Iris pigment epithelial cell (primary cell): ENCODE measurements at regions not wholly inside any gene's neighbourhood (a gene's known extent, or its start where the extent isn't known, plus 50 kb on each side); places are given as distances from the start of the nearest gene placed in this dataset.

Source experiments
- DNase-seq: peaks from one replicate; pipeline ENCODE4 v3.0.0-alpha.2; 2011; ENCODE audit warnings: low read depth

DNA sequence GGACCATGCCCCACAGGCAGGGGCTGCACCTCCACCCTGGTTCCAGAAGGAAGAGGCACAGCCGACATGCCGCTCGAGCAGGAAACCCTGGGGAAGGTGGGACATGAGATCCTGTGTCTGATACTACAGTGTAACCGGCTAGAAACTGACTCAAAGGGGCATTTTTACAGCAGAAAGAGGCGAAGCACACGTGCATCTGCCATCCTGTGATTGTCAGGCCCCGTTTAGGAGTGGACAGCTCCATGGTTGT, 62.7 kb downstream of the SIK1 start:
- no peak for DNase-seq

GRCh38 chr21:43363506-43364260, 63.2 kb downstream of the SIK1 start:
- no peak for DNase-seq

GRCh38 chr21:43362915-43363314, 64.0 kb downstream of the SIK1 start:
- no peak for DNase-seq

DNA sequence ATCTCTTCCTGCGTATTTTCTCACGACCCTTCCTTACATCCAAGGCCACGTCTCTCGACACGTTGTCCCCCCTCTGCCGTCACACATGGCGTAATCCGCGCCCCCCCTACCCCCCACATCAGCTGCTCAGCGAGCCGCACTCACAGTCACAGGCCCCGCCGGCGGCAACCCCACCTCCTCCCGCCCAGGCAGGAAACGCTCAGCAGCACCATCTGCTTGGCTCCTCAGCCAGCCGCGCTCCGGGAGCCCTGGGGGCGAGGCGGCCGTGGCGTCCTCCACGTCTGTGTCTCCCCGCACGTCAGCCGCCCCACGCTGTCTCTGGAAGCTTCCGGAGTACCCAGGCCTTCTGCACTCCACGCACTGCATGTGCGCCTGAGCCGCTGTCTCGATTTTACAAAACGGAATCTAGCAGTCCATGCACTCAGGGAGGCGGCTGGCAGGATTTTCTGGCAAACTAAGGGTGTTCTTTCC, 64.6 kb downstream of the SIK1 start:
- DNase-seq, result peak; percentile 68

DNA sequence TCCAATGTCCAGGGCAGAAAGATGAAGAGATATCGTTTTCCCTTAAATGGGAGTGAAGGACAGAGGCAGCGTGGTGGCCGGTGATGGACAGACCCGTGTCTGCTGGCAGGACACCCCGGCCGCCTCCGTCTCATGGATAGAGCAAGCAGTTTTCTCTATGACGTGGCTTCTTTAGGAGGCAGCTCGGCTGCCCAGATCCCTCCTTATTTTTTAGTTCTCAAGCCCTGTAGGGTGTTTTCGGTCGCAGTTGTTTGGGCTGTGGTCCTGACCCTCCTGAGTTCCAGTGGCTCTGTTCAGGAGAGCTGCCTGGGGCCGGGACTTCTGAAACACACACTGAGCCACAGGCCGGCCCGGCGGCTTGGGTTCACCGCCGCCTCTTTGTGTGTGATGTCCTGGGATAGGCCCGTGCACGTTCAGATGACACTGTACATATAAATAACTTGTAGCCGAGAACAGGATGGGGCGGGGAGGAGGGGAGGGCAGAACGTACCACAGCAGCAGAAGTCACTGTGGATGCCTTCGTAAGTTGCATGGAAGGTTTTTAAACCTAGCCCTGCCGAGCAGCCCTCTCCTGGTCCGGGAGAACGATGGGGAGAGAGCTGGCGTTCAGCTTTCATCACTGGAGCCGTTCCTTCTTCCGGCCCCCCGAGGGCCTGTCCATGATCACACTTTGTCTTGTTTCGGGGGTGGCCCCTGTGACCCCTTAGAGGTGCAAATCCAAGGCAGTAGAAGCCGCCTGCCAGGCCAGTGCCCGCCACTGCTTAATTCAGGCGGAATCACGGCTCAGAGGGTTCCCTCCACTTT, 65.2 kb downstream of the SIK1 start:
- DNase-seq, result peak; percentile 54

DNA sequence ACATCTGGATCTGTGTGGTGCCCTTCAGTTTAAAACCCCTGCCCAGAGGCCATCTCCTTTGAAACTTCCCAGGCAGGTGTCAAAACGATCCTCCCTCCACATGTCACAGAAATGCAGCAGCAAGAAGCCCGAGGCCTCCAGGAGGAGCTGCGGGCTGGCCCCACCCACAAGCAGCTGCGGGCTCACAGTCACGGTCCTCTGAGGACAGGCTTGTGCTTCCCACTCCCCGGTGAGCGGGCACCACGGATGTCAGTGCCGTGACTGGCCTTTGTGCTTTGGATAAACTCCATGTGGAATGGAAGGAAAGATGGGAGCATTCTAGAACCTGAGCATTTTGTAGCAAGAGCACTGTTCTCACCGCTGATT, 65.8 kb downstream of the SIK1 start:
- no peak for DNase-seq

- no peak for DNase-seq
Observed at GRCh38 chr21:43360441-43361126, 66.3 kb downstream of the SIK1 start.

GRCh38 chr21:43358940-43359822, 67.8 kb downstream of the SIK1 start:
- DNase-seq, result no peak

DNA sequence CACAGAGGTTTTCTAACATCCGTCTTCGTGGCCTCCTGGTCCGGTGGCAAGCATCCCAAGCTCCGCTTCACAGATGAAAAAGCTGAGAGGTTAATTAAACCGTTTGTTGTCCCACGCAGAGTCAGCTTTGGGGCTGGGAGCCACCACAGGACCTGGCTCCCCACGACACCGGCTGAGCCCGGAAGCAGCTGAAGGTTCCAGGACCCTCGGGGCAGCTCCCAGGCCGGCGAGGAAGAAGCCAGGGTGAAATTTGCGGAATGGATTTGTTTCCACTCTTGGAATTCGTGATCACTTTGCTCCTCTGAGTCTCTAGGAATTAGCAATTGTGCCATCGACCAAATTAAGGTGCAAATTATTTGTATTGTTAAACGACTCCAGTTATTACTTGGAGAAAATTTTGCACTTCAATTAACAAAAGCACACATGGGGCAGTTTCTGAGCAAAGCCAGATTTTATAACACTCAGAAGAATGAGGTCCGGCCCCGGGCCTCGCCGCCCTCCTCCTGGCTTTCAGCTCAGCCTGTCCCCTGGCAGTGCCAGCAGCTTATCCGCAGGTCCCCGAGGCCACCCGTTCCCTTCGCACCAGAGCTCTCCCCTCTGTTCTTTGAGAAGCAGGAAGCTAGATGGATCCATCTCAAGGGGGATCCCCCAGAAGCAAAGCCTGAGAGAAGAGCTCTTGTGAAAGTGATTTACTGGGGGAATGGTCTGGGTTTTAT, 69.1 kb downstream of the SIK1 start:
- DNase-seq, result no peak

DNA sequence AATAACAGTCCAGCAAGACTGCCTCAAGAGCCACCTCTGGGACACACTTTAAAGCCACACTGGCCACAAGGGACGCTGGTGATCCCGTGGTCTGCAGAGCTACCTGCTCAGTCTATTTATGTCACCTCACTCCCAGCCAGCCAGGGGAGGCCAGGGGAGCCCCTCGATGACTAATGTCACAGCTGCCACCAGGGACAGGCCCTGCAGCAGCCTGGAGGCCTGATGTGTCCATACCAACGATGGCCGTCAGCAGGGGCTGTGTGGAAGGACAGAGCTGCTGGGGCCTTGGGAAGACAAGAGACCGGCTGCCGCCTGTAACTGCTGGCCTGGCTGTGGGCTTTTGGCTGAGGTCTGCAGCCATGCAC, 71.0 kb downstream of the SIK1 start:
- DNase-seq, result no peak

DNA sequence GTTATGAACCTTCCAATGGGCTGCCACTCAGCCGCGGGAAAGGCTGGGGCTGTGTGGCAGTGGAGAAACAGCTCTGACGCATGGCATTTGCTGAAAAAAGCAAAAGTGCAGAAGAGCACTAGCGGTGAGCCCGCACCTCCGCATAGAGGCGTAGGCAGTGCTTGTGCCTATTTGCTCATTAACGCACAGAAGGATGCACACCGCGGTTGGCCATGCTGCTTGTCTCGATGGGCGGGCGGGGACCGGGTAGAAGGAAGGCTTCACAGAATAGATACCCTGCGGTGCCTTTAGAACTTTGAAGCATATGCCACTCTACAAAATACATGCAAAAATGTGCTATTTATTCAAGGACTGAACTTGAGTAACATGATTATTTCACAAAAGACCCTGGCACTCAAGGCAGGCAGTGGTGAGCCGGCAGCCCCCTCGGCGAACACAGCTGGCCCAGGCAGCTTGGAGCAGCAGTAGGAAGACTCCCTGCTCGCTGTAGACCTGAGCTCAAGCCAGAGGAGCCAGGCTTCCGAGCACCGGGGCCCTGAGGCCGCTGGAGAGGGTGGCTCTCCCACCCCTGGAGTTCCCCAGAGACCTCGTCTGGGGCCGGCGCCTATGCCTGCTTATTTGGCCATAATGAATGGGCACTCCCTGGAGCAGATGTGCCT, 71.5 kb downstream of the SIK1 start:
- no peak for DNase-seq

GRCh38 chr21:43354666-43355065, 72.3 kb downstream of the SIK1 start:
- no peak for DNase-seq

DNA sequence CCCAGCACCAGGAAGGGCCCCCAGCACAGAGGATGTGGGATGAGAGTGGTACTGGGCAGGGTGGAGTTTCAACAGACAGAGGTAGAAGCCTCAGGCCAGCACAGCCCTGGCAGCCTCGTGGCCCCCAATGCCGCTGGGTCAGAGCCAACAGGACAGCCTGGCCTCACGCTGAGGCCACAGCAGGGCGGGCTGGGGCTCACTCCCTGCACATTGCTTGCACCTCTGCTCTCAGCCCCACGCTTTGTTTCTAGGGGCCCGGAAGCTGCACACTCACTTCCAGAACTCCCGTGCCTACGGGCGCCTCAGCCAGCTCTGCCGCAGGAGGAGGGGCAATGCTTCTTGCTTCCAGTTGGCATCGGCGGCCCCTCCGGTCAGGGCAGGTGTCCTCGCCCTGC, 72.9 kb downstream of the SIK1 start:
- DNase-seq, result no peak

- no peak for DNase-seq
Observed at GRCh38 chr21:43353282-43354025, 73.5 kb downstream of the SIK1 start.

DNA sequence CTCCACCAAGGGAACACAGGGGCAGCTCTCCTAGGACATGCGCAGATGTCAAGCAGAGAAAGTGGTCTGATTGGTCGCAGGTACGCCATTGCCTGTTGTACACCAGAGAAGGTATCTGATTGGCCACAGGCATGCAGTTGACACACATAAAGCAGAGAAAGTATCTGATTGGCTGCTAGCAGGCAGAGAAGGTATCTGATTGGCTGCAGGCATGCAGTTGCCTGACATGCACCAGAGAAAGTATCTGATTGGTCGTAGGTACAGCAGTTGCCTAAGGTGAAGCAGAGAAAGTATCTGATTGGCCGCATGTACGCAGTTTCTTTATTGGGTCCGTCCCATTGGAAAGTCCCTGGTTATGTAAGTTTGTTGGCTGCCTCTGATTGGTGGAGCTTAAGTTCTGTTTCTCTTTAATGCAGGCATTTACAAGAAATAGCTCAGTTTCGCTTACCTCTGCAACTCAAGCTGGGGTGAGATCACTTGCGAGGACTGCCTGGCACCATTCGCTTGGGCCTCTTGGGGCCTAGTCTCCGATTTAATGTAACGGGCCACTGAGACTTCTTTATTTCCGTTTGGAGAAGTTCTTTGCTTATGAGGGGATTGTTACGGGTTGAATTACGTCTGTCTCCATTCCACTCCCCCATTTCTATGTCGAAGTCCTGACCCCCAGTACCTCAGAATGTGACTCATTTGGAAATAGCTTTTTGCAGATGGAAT, 74.2 kb downstream of the SIK1 start:
- peak; percentile 44 for DNase-seq

DNA sequence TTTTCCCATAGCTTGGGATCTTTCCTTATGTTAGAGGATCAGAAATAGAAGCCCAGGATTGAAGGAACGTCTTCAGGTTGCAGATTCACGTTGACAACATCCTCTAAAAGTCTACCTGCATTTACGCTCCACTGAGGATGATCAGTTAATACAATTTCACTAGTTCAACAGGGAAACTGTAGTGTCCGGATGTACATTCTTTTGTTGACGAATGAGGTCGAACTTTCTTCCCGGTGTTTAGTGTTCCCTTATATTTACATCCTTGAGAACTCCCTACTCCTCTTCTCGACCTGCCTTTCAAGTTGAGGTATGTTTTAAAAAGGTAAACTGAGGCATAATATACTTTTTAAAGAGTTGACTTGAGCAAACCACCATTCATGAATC, 74.8 kb downstream of the SIK1 start:
- no peak for DNase-seq

DNA sequence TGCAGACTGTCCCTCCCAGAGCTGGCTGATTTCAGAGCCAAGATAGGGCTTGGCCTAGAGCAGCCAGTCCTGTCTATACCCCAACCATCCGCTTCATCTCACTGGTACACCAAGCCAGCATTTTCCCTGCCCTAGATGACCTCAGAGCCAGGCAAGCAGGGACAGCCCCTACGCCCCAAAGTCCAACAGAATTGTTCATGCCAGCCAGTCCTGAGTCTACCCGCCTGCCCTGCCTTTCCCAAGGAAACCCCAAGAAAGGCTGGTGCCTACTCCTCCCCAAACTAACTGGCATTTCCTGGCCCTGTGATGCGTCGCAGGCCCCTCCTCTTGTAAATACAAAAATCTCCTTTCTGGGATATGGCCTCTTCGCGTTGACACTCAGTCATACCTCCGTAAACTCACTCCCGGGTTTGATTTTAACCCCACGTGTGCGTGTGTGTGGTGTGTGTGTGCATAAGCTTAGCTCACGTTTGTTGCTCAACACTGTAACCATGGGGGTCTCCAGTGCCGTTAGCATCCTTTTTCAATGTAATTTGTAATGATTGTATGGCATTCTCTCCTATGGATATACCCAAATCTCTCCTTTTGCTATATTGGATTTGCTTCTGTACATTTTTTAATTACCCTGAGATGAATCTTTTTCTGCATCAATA, 75.3 kb downstream of the SIK1 start:
- no peak for DNase-seq

GRCh38 chr21:43349644-43350043, 77.3 kb downstream of the SIK1 start:
- no peak for DNase-seq

- peak; percentile 56 for DNase-seq
Observed at GRCh38 chr21:43348801-43349261, 78.1 kb downstream of the SIK1 start.
